ENCODE measurements at regions not wholly inside any gene's neighbourhood (a gene's known extent, or its start where the extent isn't known, plus 50 kb on each side); places are given as distances from the start of the nearest gene placed in this dataset.

GRCh38 chr15:39254181-39254580, 326.7 kb upstream of the THBS1 start:
- TF ChIP-seq CTCF (IDR thresholded peaks at IDR 0.05 in 8 of 11, conservative IDR thresholded peaks at IDR 0.05 in 3 of 11) (no peak), POLR2A (IDR thresholded peaks at IDR 0.05) (no peak)

All from spleen (tissue), 7 donors.